IPS-20b (cell line): ENCODE measurements at regions not wholly inside any gene's neighbourhood (a gene's known extent, or its start where the extent isn't known, plus 50 kb on each side); places are given as distances from the start of the nearest gene placed in this dataset.

Source experiments
- H3K27ac ChIP-seq: one replicate; pipeline ENCODE4 v1.5.1; 2013; ENCODE audit warnings: low read length
- H3K27me3 ChIP-seq: 2 replicates; pipeline ENCODE4 v1.6.1; 2013; ENCODE audit warnings: mild to moderate bottlenecking, low read length, inconsistent platforms; ENCODE audit not compliant: insufficient read depth
- H3K36me3 ChIP-seq: 2 replicates; pipeline ENCODE4 v1.6.1; 2013; ENCODE audit warnings: low read depth, mild to moderate bottlenecking, inconsistent platforms, low read length, moderate library complexity; ENCODE audit not compliant: insufficient read depth
- H3K4me1 ChIP-seq: 2 replicates; pipeline ENCODE4 v1.6.1; 2013; ENCODE audit warnings: mild to moderate bottlenecking, control low read depth, inconsistent platforms, low read length, moderate library complexity; ENCODE audit not compliant: insufficient read depth
- H3K4me3 ChIP-seq: 2 replicates; pipeline ENCODE4 v1.5.1; 2013; ENCODE audit warnings: mild to moderate bottlenecking, low read length, inconsistent platforms
- H3K9ac ChIP-seq: 2 replicates; pipeline ENCODE4 v1.6.1; 2013; ENCODE audit warnings: low read depth, mild to moderate bottlenecking, inconsistent platforms, low read length, moderate library complexity
- H3K9me3 ChIP-seq: 2 replicates; pipeline ENCODE4 v1.6.1; 2013; ENCODE audit warnings: mild to moderate bottlenecking, low read depth, low read length, inconsistent platforms; ENCODE audit not compliant: insufficient read depth

DNA sequence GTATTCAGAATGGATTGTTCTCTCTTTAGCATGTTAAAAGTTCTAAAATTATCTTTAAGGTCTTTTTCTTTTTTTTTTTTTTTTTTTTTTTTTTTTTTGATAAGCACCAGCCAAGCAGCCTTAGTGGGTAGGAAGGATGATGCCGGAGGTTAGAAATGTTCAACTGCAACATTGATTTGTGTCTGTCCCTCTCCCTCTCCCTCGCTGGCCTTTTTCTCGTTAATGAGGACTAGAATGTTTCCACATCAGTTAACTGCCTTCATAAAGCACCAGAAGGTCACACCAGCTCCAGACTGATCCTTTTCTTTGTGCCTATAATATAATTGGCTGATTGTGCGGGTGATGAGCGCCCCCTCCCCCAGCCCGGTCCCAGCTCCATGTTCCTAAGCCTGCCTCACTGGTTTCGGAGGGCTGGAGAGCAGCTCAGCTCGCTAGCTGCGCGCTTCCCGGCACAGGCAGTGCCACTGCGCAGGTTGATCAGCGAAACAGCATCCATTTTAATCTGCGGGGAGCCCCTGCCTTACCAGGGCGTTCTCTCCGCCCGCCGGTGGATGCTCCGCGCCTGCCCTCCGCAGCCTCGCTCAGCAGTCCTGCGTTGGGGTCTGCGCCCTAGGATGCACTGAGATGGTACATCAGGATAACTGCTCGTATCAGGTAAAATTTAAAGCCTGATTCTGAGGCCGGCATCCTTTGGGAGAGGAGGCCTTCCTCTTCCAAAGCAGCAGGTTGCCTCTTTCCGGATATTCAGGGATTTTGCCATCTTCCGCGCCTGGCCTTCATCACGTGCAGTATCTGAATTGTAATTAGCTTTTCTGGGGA is 148.9 kb upstream of the IL12A start, which contains the start of gene SCHIP1:
SCHIP1 (plus strand) TSS at position 301 of the 819 bp plus-strand sequence.
- H3K9me3 ChIP-seq = no peaks in the 10 kb centered on the region
- no peaks in the 10 kb centered on the region for H3K27me3 ChIP-seq
- H3K36me3 ChIP-seq = no peaks in the 10 kb centered on the region
- peak within 1 kb of the TSS; percentile 97; the same call in 1 of the 2 replicates for H3K9ac ChIP-seq
- H3K4me3 ChIP-seq = peak within 1 kb of the TSS; percentile 86
- H3K4me1 ChIP-seq = peaks cover 28% of the 10 kb centered on the region
- H3K27ac ChIP-seq = peak within 1 kb of the TSS; percentile 86

DNA sequence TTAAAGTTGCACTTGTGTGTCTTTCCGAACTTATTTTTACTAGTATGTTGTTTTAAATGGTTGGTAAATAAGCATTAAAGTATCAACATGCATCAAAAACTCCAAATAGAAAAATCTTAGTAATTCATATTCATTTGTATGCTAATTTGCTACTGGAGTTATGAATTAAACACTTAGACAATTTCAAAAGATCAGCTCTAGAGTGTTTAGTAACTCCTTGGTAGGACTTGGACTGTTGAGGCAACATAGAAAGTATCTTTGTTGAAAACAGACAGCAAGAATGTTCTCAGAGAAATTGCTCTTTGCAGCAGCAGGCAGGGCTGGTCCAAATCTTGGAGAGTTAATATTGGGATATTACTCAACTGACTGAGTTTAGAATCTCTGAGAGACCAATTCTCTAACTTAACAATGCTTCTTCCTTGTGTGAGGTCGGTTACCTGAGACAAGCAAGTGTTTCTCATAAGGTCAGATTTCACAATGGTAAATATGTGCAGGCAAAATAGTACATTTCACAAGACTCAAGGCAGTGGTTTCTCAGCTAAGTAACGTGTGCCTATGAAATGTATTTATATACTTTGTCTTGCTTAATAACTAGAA is 147.8 kb upstream of the IL12A start:
- H3K9me3 ChIP-seq = no peaks in the 10 kb centered on the region
- no peaks in the 10 kb centered on the region for H3K27me3 ChIP-seq
- peak overlapping the region; percentile 97; the same call in 1 of the 2 replicates for H3K9ac ChIP-seq
- peak overlapping the region; percentile 86 for H3K4me3 ChIP-seq
- H3K27ac ChIP-seq = no peak overlapping the region
- no peaks in the 10 kb centered on the region for H3K36me3 ChIP-seq
- H3K4me1 ChIP-seq = peaks cover 31% of the 10 kb centered on the region

DNA sequence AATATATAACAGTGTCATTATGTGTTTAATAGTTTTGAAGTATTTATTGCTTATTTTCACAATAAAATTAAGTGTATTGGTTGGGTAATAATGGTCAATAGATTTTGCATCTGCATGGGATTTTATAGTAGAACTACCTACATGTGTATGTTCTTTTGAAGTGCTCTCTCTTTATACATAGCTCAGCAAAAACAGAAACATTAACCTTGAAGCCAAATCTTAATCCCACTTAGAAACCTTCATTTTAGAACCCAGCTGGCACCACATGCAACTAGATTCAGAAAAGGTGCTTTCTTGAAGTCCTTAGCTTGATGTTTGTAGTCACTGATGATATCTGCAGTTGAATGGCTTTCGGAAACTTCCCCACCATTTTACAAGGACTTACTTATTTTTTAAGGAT is 146.9 kb upstream of the IL12A start:
- no peak overlapping the region for H3K27ac ChIP-seq
- H3K9me3 ChIP-seq = no peaks in the 10 kb centered on the region
- peak overlapping the region; percentile 86; the same call in 1 of the 2 replicates for H3K4me3 ChIP-seq
- no peaks in the 10 kb centered on the region for H3K27me3 ChIP-seq
- no peak overlapping the region for H3K9ac ChIP-seq
- peaks cover 38% of the 10 kb centered on the region for H3K4me1 ChIP-seq
- H3K36me3 ChIP-seq = no peaks in the 10 kb centered on the region

DNA sequence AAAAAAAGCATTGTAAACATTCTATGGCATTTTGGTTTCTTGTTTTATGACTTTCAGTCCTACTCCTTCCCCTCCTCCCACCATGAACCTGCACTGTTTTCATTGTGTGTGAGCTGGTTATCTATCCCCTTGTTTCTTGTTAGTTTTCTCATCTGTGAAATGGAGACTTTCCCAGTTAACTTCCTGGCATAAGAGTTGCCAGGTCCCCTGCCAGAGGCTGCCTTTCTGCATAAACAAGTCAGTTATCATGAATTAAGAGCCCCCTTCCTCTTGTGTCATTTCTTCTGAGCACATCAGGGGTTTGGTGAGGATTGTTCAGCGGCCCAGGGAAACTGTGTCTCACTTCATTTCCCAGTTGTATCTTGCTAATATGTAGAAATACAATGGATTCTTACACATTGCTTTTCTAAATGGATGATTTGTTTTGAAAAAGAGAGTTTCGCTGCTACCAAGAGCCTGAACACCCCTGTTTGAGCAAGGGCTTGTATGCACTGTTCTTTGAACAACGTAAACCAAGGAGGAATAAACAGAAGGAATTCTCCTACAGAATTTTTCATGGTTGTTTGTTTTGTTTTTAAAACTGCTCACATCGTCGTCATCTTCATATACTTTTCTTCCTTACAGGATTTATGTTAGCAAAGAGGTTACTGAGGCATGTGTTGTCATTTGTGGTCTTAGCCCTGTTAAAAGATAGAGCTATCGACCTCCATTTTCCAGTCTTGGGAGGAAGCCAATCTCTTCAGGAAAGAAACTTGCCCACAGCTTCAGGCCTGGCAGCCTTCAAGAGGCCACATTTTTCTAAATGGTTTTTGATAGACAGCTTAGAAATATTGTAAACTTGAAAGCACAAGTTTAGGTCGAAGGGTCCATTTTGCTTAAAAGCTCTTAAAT is 144.6 kb upstream of the IL12A start:
- Histone ChIP-seq H3K4me1 (peaks cover 32% of the 10 kb centered on the region), H3K9ac (no peak overlapping the region), H3K36me3 (no peaks in the 10 kb centered on the region), H3K9me3 (no peaks in the 10 kb centered on the region), H3K27me3 (no peaks in the 10 kb centered on the region), H3K27ac (no peak overlapping the region), H3K4me3 (no peak overlapping the region)

DNA sequence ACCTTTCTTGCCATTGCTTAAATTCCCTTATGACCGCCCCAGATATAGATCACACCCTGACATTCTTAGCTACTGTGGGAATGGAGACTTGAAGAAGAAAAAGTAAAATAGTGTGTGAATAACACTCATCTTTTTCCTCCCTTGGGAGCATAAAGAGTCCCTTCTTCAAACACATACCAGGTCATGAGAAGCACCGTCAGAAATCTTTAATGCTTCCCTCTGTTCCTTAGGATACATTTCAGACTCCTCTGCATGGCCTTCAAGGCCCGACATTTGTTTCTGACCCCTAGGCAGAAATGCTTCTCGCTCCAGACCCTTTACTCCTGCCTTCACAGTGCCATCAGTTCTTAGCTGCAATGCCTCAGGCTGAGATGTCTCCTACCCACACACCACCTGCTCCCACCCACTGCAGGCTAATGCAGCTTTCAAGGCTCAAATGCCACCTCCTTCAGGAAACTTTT is 143.8 kb upstream of the IL12A start:
- H3K27ac ChIP-seq = no peak overlapping the region

DNA sequence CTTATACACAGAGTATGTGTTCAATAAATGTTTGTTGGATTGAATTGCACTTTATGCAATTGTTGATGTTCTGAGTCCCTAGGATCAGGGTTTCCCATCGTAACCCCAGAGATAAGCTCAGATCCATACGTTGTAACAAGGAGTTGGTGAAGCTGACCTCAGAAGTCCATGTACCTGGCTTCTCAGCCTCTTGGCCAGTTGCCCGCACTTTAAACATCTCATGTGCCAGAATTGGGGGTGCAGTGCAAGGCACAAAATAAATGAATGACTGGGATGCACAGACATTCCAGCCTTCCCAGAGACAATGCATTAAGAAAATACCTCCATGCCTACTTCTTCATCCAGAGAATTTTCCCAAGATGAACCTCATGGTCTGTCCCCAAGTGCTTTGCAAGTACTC is 142.9 kb upstream of the IL12A start:
- Histone ChIP-seq H3K27me3 (no peaks in the 10 kb centered on the region), H3K9me3 (no peaks in the 10 kb centered on the region), H3K27ac (no peak overlapping the region), H3K9ac (no peak overlapping the region), H3K36me3 (no peaks in the 10 kb centered on the region), H3K4me1 (peaks cover 29% of the 10 kb centered on the region), H3K4me3 (no peak overlapping the region)

More for the DNA sequence above, 143.8 kb upstream of the IL12A start:
- peaks cover 29% of the 10 kb centered on the region for H3K4me1 ChIP-seq
- H3K4me3 ChIP-seq = no peak overlapping the region
- no peak overlapping the region for H3K9ac ChIP-seq
- H3K36me3 ChIP-seq = no peaks in the 10 kb centered on the region
- H3K27me3 ChIP-seq = no peaks in the 10 kb centered on the region
- H3K9me3 ChIP-seq = no peaks in the 10 kb centered on the region

DNA sequence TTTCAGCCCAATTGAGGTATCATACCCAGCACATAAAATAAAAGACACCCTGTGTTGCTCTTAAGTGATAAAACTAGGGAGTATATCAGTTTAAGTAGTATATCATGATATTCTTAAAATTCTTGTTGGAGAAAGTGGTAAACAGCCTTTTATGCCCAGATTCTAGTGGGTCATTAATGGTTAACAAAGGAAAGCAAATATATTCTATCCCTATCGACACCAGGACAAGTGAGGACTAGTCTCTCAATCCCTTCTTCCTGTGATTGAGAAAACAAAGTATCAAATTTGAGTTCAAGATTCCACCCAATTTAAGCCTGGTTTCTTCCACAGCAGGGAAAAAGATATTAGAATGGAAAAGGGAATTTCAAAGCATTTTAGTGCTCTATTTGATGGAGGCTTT is 142.4 kb upstream of the IL12A start:
- H3K36me3 ChIP-seq = no peaks in the 10 kb centered on the region
- H3K9me3 ChIP-seq = no peaks in the 10 kb centered on the region
- H3K9ac ChIP-seq = no peak overlapping the region
- H3K4me1 ChIP-seq = peaks cover 27% of the 10 kb centered on the region
- H3K27ac ChIP-seq = no peak overlapping the region
- no peaks in the 10 kb centered on the region for H3K27me3 ChIP-seq
- H3K4me3 ChIP-seq = no peak overlapping the region

DNA sequence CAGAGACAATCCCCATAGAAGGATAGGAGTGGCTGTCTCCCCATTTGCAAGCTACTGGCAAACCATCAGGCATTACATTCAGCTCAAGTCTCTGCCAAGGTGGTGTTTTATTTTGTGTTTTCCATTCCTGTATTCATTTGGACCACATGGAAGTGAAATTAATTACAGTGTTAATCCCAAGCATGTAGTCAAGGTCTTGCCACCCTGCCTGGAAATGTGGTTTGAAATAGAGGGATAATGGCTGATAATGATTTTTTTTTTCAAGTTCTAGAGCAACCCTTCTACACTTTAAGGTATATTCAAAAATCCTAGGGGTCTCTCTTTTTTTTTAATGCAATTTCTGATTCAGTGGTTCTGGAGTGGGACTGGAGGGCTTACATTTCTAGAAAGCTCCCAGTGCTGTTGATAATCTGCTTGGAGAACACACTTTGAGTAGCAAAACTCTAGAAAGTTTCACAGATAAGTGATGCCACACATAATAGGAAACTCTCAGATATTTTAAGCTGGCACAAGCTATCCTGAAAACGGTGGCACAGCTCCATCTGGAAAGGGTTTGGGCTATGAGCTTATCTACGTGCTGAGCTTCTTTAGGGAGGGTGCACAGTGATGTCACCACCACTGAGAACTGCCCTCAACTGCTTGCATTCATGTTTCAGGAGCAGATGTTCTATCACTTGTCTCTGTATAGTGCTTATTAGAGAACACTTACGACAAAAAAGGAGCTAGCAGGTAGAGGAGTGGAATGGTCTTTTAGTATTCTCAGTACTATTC is 140.1 kb upstream of the IL12A start:
- no peak overlapping the region for H3K27ac ChIP-seq
- no peak overlapping the region for H3K9ac ChIP-seq
- H3K36me3 ChIP-seq = no peaks in the 10 kb centered on the region
- H3K27me3 ChIP-seq = no peaks in the 10 kb centered on the region
- H3K4me1 ChIP-seq = peaks cover 37% of the 10 kb centered on the region
- no peak overlapping the region for H3K4me3 ChIP-seq
- no peaks in the 10 kb centered on the region for H3K9me3 ChIP-seq

DNA sequence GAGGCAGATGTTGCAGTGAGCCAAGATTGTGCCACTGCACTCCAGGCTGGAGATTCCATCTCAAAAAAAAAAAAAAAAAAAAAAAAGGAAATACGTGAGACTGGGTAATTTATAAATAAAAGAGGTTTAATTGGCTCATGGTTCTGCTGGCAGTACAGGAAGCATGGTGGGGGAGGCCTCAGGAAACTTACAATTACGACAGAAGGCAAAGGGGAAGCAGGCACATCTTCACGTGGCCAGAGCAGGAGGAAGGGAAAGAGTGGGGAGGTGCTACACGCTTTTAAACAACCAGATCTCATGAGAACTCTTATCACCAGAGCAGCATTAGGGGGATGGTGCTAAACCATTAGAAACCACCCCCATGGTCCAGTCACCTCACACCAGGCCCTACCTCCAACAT is 138.2 kb upstream of the IL12A start:
- no peak overlapping the region for H3K9ac ChIP-seq
- H3K27ac ChIP-seq = no peak overlapping the region
- H3K36me3 ChIP-seq = no peaks in the 10 kb centered on the region
- peaks cover 46% of the 10 kb centered on the region for H3K4me1 ChIP-seq
- no peak overlapping the region for H3K4me3 ChIP-seq
- no peaks in the 10 kb centered on the region for H3K27me3 ChIP-seq
- no peaks in the 10 kb centered on the region for H3K9me3 ChIP-seq

DNA sequence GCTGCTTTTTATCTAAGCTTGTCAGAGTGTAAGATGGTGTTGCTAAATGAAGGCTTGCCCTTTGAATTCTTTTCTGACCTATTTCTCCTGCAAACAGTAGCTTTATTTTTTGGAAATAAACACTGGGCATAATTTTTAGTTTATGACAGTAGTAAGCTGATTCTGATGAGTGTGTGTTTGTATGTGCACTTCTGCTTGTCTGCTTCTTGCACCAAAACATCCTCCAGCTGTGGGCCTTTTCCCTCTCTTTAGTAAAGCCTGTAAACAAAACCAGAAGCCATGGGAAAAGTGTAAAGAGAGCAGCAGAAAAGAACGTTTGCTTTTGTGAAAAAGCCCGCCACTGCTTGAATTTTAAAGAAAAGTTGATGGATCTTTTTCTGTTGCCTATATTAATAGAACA is 136.4 kb upstream of the IL12A start:
- peak overlapping the region; percentile 57; the same call in 1 of the 2 replicates for H3K9ac ChIP-seq
- H3K27me3 ChIP-seq = no peaks in the 10 kb centered on the region
- peaks cover 36% of the 10 kb centered on the region for H3K4me1 ChIP-seq
- H3K36me3 ChIP-seq = no peaks in the 10 kb centered on the region
- no peak overlapping the region for H3K4me3 ChIP-seq
- peak overlapping the region; percentile 17 for H3K27ac ChIP-seq
- no peaks in the 10 kb centered on the region for H3K9me3 ChIP-seq
